ENCODE measurements at regions not wholly inside any gene's neighbourhood (a gene's known extent, or its start where the extent isn't known, plus 50 kb on each side); places are given as distances from the start of the nearest gene placed in this dataset.

DNA sequence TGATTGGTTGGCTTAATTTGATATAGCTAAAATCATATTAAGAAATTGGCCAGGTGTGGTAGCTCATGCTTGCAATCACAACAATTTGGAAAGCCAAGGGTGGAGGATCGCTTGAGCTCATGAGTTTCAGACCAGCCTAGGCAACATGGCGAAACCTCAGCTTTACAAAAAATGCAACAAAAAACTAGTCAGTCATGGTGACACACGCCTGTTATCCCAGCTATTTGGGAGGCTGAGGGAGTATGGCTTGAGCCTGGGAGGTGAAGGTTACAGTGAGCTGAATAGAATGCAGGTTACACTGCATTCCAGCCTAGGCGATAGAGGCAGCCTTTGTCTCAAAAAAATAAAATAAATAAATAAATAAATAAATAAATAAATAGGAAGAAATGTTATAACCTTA, 1579.6 kb upstream of the SLC10A2 start:
- no peak for TF ChIP-seq POU2F2 (IDR thresholded peaks at IDR 0.05; ENCODE audit: low read depth, low read length)
- no peak for TF ChIP-seq POLR2A (IDR thresholded peaks at IDR 0.05; ENCODE audit: low read depth, low read length)
- no peak for TF ChIP-seq POLR2AphosphoS5 (IDR thresholded peaks at IDR 0.05; ENCODE audit: low read depth, low read length)

Data from GM12891 (cell line).